ENCODE measurements at regions not wholly inside any gene's neighbourhood (a gene's known extent, or its start where the extent isn't known, plus 50 kb on each side); places are given as distances from the start of the nearest gene placed in this dataset.
"Not testable (repeated sequence)": the region's sequence is repeated elsewhere in the genome, so short reads cannot be mapped to it uniquely, and the experiment has no call there.

DNA sequence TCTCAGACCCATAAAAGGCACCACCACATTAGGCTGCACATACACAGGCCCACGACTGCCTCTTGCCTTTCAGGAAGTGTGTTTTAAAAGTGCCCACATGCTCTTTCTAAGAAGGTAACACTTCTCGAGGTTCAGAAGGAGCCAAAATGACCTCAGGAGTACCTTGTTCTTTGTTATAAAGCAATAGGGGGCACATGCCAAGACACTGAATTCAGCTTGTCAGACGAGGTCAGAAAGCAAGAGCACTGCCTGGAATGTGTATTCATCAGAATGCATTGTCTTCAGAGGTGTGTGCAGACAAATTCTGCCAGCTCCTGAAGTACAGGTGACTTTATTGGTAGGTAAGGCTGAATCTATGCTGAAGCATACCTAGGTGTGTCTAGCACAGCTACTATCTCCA, 114.5 kb upstream of the IRX1 start:
- no peak for DNase-seq

DNA sequence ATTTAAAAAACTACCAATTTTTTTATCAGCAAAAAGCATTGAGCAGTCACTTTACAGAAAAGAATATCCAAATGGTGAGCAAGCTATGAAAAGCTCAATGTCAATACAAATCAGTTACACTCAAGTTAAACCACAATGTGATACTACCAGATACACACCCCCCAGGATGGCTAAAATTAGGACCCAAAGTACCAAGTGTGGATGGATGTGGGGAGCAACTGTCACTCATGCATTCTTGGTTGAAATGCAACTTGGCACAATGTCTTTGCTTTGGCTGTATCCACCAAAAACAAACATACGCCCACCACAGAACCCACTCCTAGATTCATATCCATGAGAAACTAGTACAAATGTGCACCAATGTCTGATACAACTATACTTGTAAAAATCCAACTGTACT, 120.0 kb upstream of the IRX1 start:
- DNase-seq: no peak

DNA sequence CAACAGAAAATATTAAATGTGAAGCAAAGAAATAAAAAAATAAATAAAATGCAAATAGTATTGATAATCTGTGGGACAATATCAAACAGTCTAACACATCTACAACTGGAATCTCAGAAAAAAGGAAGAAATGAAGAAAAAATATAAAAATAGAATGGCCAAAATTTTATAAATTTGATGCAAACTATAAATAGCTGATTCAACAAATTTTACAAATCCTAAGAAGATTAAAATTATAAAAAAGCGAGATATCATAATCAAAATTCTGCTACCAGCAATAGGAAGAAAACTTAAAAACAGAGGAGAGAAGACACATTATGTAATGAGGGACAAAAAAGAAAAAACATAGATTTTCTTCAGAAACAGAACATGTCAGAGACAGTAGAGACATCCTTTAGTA, 129.2 kb upstream of the IRX1 start:
- no peak for DNase-seq

DNA sequence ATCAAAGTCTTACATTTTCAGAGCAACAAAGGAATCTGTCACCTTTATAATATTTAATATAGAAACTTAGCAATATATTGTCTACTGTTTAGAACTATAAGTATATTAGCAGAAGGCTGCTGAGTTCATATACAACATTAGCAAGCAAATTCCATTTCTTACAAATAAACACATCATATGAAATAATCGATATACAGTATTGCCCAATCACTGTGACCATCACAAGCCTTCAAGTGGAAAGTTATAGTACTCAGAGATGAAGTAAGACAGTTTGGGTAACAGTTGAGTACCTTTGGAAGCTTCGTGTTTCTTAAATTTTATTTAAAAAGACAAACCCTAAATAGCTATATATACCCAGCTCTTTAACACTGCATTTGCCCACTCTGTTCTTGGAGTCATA, 135.2 kb upstream of the IRX1 start:
- DNase-seq: no peak

DNA sequence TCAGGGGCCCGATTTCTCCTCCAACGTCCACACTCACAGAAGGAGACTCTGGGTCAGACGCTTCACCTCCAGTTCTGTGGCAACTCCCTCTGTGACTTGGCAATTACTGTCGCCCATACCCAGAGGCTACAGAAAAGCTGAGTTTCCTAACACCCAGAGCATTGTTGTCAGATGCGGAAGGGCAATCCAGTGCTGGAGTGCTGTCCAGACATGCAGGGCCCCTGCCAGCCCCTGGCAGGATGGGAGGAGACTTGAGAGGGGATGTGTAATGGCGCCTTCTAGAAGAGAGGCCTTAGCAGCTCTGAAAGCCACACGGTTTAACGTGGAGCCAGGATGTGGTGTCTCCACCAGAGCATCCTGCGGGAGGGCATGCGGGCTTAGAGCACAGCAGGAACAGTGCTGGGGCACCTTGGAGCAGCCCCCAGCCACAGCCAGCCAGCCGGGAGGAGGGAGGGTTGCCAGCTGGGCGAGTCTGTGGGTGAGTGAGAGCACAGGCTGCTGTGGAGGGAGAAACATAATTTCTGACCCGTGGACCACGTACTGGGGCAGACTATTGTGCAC, 139.4 kb upstream of the IRX1 start:
- DNase-seq: no peak

DNA sequence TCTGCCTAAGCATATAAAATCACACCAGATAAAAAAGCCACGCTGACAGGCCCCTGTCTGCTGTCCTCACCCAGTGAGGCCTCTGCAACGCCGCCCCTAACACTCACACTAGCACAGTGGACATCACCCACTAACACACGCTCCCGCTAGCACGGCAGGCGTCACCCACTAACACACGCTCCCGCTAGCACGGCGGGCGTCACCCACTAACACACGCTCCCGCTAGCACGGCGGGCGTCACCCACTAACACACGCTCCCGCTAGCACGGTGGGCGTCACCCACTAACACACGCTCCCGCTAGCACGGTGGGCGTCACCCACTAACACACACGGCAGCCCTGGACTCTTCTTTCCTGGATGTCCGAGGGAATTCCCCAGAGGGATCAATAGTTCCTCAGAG, 141.6 kb upstream of the IRX1 start:
- DNase-seq: not testable (repeated sequence)

DNA sequence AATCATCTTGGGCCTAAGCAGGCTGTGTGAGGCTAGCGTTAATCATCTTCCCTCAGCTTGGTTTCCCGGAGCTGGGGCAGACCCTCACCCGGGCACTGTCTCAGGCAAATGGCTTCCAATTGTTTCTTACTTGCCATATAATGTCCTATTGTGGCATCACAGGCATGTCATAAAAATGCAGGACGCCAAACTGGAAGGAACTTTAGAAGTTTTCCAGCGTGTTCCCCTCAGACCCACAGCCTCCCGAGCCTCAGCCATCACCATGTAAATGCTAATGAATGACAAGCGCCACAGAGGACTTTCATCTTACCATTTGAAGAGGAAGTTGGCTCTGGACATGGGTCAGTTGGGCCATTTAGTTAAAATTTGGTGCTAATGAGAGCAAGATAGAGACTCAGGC, 143.0 kb upstream of the IRX1 start:
- no peak for DNase-seq

DNA sequence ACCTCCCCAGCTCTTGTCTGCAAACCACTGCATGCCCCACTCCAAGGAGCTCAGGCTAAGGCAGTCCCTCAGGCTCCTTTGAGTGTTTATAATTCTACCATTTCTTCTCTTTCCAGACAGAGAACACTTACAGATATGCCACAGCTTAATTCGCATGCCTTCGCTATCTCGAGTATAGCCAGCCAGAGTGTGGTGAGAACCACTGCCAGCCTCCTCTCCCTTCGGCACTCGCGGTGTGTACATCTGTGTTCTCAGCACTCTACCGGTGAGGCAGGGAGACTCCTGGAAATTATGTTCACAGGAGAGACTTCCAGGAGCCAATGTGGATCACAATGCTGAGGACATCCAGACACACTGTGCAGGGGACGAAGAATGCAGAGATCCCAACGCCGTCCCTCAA, 143.7 kb upstream of the IRX1 start:
- DNase-seq: no peak

DNA sequence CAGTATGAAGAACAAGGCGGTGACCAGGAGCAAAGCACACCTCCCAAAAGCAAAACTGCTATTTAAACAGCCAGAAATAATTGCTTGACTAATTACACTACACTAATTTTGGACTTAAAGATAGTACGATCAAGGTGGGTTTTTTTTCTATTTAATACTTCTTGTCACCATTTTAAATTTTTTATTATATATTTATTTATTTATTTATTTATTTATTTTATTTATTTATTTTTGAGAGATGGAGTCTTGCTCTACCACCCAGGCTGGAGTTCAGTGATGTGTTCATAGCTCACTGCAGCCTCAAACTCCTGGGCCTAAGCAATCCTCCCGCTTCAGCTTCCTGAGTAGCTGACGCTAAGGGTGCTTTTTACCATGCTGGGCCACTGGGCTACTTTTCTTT, 146.2 kb upstream of the IRX1 start:
- no peak for DNase-seq

DNA sequence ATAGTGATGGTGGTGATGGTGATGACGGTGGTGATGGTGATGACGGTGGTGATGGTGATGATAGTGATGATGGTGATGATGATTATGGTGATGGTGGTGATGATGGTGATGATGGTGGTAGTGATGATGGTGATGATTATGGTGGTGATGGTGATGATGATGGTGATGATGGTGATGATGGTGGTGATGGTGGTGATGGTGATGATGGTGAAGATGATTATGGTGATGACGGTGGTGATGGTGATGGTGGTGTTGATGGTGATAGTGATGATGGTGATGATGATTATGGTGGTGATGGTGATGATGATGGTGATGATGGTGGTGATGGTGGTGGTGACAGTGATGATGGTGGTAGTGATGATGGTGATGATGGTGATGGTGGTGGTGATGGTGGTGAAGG, 149.2 kb upstream of the IRX1 start:
- no peak for DNase-seq

DNA sequence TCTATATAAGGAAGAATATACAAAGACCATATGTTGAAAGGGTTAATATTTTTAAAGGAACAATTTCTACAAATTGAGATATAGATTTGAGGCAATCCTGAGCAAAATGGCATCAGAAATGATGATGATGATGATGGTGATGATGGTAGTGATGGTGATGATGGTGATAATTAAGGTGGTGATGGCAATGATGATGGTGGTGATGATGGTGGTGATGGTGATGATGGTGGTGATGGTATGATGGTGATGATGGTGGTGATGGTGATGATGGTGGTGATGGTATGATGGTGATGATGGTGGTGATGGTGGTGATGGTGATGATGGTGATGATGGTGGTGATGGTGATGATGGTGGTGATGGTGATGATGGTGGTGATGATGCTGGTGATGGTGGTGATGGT, 150.1 kb upstream of the IRX1 start:
- not testable (repeated sequence) for DNase-seq

DNA sequence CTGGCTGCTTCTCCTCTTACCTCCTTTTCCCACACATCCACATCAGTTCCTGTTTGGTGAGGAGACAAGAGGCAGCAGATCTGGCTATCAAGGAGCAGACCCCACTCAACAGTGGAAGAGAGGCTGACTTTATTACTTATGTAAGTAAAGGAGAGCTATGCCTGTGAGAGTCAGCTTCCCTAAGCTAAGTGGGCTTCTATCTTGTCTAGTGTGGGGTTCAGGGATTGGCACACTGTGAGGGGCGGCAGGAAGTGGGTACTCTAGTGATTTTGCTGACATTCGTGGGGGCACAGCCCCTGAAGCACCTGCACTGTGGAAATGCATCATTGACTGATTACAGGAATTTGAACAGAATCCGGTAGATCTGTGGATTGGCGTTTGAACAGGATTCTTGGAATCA, 163.5 kb upstream of the IRX1 start:
- no peak for DNase-seq

DNA sequence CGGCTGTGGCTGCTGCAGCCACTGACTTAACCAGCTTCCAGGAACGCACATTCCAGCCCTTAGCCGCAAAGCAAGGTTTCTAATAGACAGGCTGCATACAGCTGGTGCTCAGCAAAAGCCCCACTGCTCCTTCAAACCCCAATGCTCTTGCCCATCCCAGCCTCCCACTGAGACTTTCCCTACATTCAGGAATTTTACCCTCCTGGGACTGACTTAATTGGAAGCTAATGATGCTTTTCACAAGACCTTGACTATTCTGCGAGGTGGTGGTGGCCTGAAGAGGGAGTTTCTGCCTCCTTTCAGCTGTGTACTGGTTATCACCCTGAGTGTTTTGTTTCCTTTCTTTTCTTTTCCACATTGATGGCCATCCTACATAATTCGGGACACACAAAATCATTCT, 164.9 kb upstream of the IRX1 start:
- no peak for DNase-seq

DNA sequence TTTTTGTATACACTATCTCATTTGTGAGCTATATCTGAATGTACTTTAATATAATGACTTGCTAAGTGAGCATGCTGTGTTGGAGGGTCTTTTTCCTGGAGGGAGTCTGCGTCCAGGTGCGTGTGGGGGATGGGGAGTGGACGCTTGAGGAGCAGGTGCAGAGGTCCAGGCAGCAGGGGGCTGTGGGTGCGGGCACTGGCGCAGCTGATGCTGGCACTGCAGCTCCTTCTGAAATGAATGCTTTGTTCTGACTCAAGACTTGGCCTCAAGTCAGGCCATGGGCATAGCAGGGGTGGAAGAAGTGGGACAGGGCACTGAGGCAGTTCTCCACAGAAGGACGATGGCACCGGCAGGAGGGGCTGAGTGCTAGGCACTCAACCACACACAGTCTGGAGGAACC, 165.7 kb upstream of the IRX1 start:
- no peak for DNase-seq

DNA sequence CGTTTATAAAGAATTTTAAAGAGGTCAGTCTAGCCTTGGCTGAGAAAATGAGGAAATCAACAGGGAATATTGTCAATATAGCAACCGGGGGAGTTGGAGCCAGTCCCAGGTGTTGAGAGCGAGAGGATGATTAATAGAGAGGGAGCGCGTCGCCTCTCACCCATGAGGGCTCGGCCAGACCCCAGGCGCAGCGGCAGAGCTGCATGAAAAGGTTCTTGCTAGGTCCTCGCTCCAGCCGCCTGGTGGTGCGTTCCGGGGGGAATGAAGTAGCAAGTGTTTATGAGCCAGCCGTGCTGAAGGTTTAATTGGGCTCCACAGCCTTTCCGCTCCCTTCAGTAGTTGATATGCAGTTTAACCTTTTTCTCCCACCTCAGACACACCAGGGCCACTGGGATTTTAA, 167.3 kb upstream of the IRX1 start:
- no peak for DNase-seq

DNA sequence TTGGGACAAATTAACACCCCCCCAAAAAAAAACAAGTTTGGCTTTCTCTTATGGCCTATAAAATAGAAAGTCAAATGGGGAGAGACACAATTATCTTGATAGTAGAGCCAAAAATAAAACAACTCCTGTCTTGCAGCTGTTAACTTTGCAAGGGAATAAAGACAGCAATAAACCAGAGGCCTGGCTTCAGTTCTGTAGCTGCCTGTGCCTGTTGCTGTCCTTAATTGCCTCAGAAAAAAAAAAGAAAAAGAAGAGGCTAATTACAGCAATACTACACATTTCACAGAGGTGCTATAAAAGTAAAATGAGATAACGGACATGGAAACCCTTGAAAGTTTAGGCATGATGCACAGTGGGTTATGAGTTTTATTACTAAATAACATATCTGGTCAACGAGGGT, 170.7 kb upstream of the IRX1 start:
- DNase-seq: no peak

DNA sequence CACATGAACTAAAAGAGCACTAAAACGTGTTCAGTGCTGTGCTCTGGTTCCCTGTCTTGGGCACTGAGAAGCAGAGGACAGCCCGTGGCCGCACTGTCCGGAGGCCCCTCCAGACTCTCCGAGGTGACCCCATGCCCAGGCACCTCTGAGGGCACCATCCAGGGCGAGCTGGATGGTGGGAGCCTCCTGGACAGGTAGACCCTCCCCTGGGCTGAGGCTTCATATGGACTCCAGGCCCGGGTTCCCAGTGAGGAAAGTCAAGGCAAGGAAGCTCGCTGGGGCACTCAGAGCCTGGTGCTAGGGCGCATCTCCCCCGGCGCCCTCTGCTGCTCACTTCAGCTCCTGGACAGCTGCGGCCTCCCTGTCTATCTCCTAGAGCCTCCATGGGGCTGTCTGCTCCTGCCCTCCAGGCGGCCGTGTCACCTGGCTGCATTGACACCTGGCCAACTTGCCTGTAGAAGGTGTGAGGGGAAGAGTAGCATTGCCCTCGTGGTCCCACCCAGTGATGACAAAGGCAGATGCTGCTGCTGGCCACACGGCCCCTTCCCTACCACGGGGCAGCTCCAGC, 178.2 kb upstream of the IRX1 start:
- no peak for DNase-seq

DNA sequence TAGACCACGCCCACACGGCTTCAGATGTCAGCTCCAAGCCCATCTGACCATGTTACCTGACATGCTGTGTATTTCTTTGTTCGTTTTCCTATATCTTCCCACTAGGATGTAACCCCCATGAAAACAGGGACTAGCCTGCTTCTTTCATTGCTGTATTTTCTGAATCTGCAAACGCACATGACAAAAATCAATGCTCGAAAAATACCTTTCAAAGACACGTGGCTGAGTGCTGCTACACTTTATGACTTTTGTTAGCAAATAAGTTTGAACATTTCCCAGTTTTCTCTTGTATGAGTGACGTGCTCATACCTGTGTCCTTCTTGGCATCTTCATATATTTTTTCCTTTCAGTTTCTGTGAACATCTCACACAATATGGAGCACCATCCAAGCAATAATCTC, 181.3 kb upstream of the IRX1 start:
- DNase-seq: no peak

DNA sequence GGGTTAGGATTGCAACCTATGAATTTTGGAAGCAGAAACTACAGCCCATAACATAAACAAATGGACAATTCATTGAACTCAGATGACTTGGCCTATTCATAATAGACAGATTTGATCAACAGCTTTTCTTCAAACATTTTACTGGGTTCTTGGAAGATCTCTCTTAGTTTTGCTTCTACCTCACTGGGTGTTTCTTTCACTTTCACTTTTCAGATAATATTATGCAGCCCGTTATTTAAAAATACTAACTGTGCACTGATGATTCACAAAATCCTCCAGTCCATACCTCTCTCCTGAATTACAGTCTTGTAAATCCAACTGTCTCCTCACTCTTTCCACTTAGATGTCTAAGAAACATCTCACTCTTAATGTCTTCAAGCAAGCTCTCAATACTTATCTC, 183.5 kb upstream of the IRX1 start:
- DNase-seq: no peak

DNA sequence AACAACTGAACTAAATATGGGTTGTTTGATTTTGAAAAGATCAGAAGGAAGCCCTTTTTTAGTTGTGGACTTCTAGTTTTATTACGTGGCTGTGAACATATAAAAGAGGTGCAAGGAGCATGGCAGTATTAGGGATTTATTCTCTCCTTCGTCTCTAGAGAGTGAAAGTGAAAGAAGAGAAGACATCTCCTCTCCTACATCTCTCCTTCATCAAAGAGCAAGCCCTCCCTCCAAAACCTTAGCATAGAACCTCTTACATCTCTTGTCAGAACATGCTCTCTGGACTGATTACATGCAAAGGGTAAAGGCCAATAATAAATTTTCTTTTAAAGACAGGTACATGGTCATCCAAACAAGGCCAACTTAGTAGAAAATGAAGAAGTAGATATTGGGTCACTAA, 184.3 kb upstream of the IRX1 start:
- DNase-seq: no peak

DNA sequence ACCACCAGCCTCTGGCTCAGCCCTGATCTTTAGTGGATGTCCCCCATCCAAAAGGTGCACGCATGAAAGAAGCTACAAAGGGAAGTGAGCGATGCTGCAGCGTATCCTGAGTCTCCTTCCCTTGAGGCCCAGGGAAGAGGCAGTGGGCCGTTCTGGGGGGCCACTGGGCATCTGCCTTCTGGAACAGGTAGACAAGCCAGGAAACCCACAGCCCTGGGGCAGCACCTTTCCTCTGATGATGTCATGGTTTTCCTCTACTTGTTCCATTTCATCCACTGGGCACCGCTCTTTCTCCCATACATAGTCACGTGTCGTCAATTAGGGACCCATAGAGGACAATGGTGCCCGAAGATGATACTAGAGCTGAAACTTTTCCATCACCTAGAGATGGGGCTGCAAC, 194.0 kb upstream of the IRX1 start:
- no peak for DNase-seq

DNA sequence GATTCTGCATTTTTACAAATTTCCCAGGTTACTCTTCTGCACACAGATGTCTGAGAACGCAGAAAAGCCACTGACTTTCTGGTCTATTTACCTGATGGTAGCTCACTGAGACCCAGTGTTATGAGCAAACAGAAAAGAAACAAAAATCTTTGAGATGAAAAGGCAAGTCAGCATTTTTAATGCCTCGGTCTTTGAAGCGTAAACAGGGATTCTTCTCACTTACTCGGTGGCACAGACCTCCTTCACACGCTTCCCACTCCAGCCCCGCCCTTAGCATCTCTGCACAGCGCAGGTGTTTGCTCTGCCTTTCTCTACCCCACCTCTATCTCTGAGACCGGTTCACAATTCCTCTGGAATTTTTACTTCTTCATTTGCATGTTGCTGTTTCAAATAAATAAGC, 195.0 kb upstream of the IRX1 start:
- no peak for DNase-seq

DNA sequence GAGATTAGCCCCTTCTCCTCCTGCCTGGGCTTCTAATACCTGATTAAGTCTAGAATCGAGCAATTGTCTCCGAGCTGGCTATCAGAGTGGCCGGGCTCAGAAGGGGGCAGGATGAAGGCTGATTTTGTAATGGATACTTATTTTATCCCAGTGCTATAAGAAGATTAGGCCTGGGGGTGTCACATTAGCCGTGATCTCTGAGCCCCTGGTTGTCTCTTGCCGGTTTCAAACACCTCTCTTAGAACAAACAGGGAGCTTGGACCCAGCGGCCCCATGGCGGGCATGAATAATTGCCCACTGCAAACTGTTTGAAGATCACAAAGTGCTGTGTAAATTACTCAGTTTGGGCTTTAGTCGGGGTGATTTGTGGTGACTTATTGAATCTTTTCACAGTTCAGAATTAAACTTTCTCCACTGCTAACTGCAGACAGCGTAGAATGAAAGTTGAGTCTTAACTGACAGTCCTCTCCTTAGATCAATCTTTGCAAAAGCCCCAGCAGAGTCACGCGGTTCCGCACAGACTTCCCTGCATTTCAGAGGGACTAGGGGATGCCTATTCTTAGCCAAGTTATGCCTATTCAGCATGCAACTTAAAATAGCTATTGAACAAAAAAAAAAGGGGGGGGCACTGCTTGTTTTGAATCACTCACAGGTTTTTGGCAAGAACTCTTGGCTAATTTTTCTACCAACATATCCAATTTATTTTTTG, 200.6 kb upstream of the IRX1 start:
- no peak for DNase-seq

DNA sequence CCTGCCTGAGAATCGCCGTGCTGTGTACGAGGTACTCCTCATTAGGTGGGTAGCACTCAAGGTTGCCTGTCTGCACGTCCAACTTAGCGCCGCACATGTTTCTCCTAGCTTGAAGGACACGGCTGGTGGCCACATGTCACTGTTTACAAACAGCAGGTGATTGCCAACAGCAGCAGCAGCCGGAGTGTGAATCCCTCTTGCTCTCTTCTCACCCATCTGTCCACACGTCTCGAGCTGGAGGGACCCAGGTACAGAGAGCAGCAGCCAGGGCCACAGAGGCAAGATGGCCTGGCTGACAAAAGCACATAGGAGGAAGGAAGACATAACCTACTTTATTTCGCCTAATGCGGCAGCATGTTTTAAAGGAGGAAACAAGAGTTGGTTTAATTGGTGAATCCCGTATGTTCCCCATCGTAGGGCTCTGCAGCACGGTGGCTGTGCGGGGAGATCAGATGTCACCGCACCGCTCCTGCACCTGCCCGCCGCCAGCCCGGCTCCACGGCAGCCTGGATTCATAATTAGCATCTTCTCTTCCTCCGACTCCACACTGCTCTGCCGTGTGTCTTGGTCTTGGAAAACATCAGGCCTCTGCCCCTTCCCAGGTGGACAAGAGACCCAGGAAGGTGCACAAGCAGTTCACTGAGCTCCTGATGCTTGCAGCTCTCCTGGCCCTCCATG, 201.6 kb upstream of the IRX1 start:
- no peak for DNase-seq

All from activated CD8-positive, alpha-beta memory T cell treated with anti-CD3 and anti-CD28 coated beads, Interleukin-2, amount 50 U/mL, for 48 hours (primary cell).